Astrocyte of the spinal cord (primary cell): ENCODE measurements at regions not wholly inside any gene's neighbourhood (a gene's known extent, or its start where the extent isn't known, plus 50 kb on each side); places are given as distances from the start of the nearest gene placed in this dataset.

Experiments used
- DNase-seq: peaks from one replicate; pipeline ENCODE4 v3.0.0; 2011; ENCODE audit warnings: low read depth, low spot score
- H3K4me3 ChIP-seq: 2 replicates; pipeline ENCODE4 v1.5.1; 2011; ENCODE audit warnings: low read depth, mild to moderate bottlenecking, low read length, moderate library complexity
- in situ Hi-C: cut with HindIII; loops from 2 replicates; pipeline ENCODE4 v1.10.0; 2017; ENCODE audit warnings: low sequenced_read_pairs
- TF ChIP-seq, protein P1 (sequence below): IDR thresholded peaks from 2 replicates; pipeline ENCODE4 v1.5.1; 2012; ENCODE audit warnings: low read depth, mild to moderate bottlenecking, low read length, inconsistent platforms

DNA sequence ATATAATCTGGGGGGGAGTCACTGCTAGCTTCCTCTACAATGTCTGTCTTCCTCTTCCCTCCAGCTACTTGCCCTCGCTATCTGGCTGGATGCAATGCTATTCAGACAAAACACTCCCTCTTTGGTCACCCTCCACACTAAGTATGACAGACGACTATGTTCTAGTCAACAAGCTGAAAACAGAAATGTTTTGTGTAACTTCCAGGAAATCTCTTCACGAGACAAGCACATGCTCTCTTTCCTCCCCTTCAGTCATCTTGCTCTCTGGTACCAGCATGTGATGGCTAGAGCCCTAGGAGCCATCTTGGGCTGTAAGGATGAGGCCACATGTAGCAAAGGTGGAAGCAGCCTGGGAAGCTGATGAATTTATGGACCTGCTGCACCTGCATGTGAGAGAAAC, 151.3 kb downstream of the ARRDC4 start:
- in situ Hi-C loops: no loop called here
- TF ChIP-seq, protein P1, sequence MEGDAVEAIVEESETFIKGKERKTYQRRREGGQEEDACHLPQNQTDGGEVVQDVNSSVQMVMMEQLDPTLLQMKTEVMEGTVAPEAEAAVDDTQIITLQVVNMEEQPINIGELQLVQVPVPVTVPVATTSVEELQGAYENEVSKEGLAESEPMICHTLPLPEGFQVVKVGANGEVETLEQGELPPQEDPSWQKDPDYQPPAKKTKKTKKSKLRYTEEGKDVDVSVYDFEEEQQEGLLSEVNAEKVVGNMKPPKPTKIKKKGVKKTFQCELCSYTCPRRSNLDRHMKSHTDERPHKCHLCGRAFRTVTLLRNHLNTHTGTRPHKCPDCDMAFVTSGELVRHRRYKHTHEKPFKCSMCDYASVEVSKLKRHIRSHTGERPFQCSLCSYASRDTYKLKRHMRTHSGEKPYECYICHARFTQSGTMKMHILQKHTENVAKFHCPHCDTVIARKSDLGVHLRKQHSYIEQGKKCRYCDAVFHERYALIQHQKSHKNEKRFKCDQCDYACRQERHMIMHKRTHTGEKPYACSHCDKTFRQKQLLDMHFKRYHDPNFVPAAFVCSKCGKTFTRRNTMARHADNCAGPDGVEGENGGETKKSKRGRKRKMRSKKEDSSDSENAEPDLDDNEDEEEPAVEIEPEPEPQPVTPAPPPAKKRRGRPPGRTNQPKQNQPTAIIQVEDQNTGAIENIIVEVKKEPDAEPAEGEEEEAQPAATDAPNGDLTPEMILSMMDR: no peak
- no peak overlapping the region for H3K4me3 ChIP-seq
- no peak for DNase-seq

DNA sequence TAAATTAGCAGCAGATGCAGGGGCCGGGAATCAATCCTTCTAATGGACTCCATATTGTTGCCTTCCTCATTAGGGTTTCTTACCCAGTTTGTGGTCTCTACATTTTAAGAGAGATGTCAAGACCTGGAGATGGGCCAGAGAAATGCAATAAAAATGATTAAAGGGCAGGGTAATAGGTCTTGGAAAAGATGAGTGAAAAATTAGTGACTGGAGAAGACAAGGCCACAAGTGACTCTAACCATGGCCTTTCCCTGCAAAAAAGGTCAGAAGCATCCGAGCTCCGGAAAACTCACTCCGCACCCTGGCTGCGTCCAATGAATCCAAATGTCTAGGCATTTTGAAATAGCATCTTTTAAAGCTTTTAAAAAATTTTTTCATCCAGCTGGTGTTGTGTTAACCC, 152.8 kb downstream of the ARRDC4 start:
- TF ChIP-seq, protein P1: no peak
- DNase-seq: no peak
- in situ Hi-C loops: no loop called here
- H3K4me3 ChIP-seq: no peak overlapping the region

DNA sequence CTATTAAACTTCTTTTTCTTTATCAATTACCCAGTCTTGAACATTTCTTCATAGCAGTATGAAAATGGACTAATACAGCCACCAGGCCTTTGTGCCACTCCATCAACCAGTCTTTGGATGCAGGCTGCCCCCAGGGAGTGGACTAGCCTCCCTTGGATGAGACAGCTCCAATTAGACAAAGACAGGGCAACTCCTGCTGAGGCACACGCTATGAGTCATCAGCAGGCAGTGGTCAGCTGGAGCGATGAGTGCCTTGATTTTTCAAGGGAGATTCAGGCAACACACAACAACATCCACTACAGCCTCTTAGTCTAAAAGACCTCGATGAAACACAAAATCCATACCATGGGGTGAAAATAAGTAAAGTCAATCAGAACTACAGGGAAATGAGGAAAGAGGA, 160.1 kb downstream of the ARRDC4 start:
- in situ Hi-C loops: no loop called here
- TF ChIP-seq, protein P1: no peak
- no peak overlapping the region for H3K4me3 ChIP-seq
- DNase-seq: no peak

DNA sequence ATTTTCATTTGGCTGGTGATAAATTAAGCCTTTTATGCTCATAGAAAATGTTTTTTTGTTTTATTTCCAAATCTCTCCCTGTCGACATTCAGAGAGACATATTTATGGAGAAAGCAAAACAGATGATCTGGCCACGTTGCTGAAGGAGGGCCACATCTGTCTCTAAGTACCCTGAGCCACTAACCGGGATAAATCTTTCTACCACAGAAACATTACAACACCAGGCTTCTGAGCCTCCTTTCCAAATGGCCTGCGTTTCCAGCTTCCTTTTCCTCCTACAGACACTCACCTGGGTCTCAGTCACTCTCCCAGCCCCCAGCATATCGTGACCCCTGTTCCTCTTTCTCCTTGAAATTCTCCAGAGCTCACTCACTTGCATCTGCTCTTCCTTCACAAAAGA, 161.0 kb downstream of the ARRDC4 start:
- TF ChIP-seq, protein P1: no peak
- in situ Hi-C loops: no loop called here

DNA sequence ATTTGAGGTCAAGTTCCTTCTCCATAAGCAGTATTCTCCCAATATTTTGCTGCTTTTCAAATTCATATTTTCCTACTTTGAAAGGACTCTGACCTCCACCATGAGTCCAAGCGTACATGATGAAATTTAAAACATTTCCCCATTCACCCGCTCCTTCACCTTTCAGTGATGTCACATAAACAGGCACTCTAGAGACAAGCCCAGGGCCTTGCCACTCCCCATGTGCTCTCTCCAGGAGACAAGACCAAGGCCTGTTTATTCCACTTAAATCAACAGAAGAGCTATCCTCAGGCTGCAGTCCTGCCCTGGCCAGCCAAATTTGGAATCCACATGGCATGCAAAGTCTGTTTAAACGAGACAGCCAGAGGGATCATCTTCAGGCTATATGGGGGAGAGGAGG, 161.5 kb downstream of the ARRDC4 start:
- DNase-seq: peak; percentile 16
- TF ChIP-seq, protein P1: no peak
- in situ Hi-C loops: no loop called here

More for the DNA sequence above, 161.0 kb downstream of the ARRDC4 start:
- no peak for DNase-seq
- no peak overlapping the region for H3K4me3 ChIP-seq

DNA sequence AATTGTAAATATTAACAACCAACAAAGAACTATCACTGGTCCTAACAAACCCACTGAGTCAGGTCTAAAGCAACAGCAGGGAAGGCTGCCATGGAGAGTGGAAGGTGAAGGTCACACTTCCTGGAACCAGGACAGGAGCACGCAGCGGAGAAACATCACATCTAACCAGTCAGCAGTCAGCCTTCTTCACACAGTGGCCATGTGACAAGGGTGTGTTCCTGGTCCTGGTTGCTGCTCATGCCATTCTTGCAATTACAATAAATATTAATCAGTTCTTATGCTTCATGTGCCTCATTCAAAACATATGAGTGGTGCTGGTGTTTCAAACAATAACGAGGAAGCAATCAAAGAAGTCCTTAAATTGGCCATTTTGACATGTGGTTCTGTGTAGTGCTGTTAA, 162.8 kb downstream of the ARRDC4 start:
- in situ Hi-C loops: no loop called here
- DNase-seq: no peak
- no peak overlapping the region for H3K4me3 ChIP-seq
- TF ChIP-seq, protein P1: no peak

More for the DNA sequence above, 161.5 kb downstream of the ARRDC4 start:
- no peak overlapping the region for H3K4me3 ChIP-seq

DNA sequence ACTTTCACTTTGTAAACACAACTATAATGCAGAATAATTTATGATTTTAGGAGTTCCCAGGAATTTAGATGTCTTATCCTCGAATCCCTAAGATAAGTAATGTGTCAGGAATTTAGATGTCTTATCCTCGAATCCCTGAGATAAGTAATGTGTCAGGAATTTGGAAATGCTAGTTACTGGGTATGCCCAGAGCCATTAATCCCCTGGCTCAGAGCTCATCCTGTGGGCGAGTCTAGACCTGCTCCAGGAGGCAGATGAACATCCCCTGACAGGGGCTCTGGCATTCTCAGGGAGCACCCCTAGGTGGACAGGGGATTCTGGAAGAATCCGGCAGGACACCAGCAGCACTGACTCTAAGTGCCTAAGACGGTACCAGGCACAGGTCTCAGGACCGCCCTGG, 163.3 kb downstream of the ARRDC4 start:
- in situ Hi-C loops: no loop called here
- no peak for DNase-seq
- TF ChIP-seq, protein P1: no peak

More for the DNA sequence above, 163.3 kb downstream of the ARRDC4 start:
- H3K4me3 ChIP-seq: no peak overlapping the region
